ENCODE measurements at regions not wholly inside any gene's neighbourhood (a gene's known extent, or its start where the extent isn't known, plus 50 kb on each side); places are given as distances from the start of the nearest gene placed in this dataset.

GRCh38 chr12:58364389-58365086 is 423.2 kb downstream of the ATP23 start (continued):
- TF ChIP-seq CHD2 (IDR thresholded peaks at IDR 0.05; ENCODE audit: low read length, partially characterized antibody): no peak
- no peak for TF ChIP-seq MEF2A (IDR thresholded peaks at IDR 0.05; ENCODE audit: borderline replicate concordance, low read depth)
- TF ChIP-seq TEAD4 (IDR thresholded peaks at IDR 0.05; ENCODE audit: borderline replicate concordance, insufficient read depth): peak; percentile 71; the same call in 1 of the 2 replicates
- no peak for TF ChIP-seq RCOR1 (IDR thresholded peaks at IDR 0.05; ENCODE audit: low read length)
- no peak for TF ChIP-seq RAD21 (IDR thresholded peaks at IDR 0.05; ENCODE audit: low read length)
- no peak for TF ChIP-seq MXI1 (IDR thresholded peaks at IDR 0.05; ENCODE audit: low read depth, low read length)
- no peak for TF ChIP-seq IRF3 (IDR thresholded peaks at IDR 0.05; ENCODE audit: low read depth, low read length)
- peak; percentile 52 for TF ChIP-seq PBX3 (IDR thresholded peaks at IDR 0.05)
- no peak for TF ChIP-seq FOXJ3 (CRISPR knock-in tag; IDR thresholded peaks at IDR 0.05)

- 0% methylated on average over 1 of the region's 1 CpG for WGBS (ENCODE audit: low lambda C conversion rate)
These were observed 423.7 kb downstream of the ATP23 start for GRCh38 chr12:58365087-58365390.

More at GRCh38 chr12:58365087-58365390, 423.7 kb downstream of the ATP23 start:
- H3K27me3 ChIP-seq (ENCODE audit: insufficient read depth): no peaks in the 10 kb centered on the region
- ChIA-PET CTCF (interaction anchor here (0.6 kb wide), 1 partner anchor 1694 kb away, joined by 4 read pairs; no protein-coding TSS in a partner anchor), POLR2A (no interaction called here)
- H3K9me3 ChIP-seq: no peaks in the 10 kb centered on the region
- H3K27ac ChIP-seq (ENCODE audit: low read depth in 2 of 2, low read length in 1 of 2): peak overlapping the region in 1 of 2 experiments; percentile 89; a peak in 2 of 4 replicates
- H3K9me2 ChIP-seq: no peaks in the 10 kb centered on the region
- H3K9ac ChIP-seq: peak overlapping the region; percentile 39; the same call in 1 of the 2 replicates
- peak overlapping the region; percentile 41 for H3K4me2 ChIP-seq
- H3K79me2 ChIP-seq (ENCODE audit: insufficient read depth): no peaks in the 10 kb centered on the region
- H3F3A ChIP-seq (replicated peaks; ENCODE audit: insufficient read depth): peaks cover 13% of the 10 kb centered on the region
- no peaks in the 10 kb centered on the region for H3K36me3 ChIP-seq (replicated peaks in 1 of 2; ENCODE audit: control insufficient read depth in 1 of 2, insufficient read depth in 2 of 2, low read length in 1 of 2)
- peak overlapping the region; percentile 71; the same call in 1 of the 2 replicates for H2AFZ ChIP-seq (ENCODE audit: low read depth)
- TF ChIP-seq USF1 (IDR thresholded peaks at IDR 0.05; ENCODE audit: borderline replicate concordance, low read depth) (no peak), TCF12 (IDR thresholded peaks at IDR 0.05) (no peak), JUND (IDR thresholded peaks at IDR 0.05) (no peak), TAF1 (IDR thresholded peaks at IDR 0.05; ENCODE audit: borderline replicate concordance, low read depth, low read length) (no peak), RFX5 (IDR thresholded peaks at IDR 0.05; ENCODE audit: low read length) (no peak), RAD21 (IDR thresholded peaks at IDR 0.05; ENCODE audit: low read length) (no peak), IRF3 (IDR thresholded peaks at IDR 0.05; ENCODE audit: low read depth, low read length) (no peak), POLR2AphosphoS5 (IDR thresholded peaks at IDR 0.05; ENCODE audit: low read depth, low read length) (no peak), EZH2phosphoT487 (IDR thresholded peaks at IDR 0.05; ENCODE audit: borderline replicate concordance, low read depth) (no peak), SMC3 (IDR thresholded peaks at IDR 0.05; ENCODE audit: low read depth, low read length) (no peak), RCOR1 (IDR thresholded peaks at IDR 0.05; ENCODE audit: low read length) (no peak)
- peaks cover 0 to 22% of the 10 kb centered on the region in 2 experiments; a peak in 2 of 4 replicates for H3K4me1 ChIP-seq (ENCODE audit: control insufficient read depth in 1 of 2, insufficient read depth in 2 of 2, low read depth in 1 of 2, low read length in 1 of 2)
- no peak overlapping the region for H3K4me3 ChIP-seq (ENCODE audit: low read depth in 2 of 2, low read length in 1 of 2)
- no peaks in the 10 kb centered on the region for H4K20me1 ChIP-seq (ENCODE audit: insufficient read depth)
- no peak for DNase-seq
